ENCODE measurements at regions not wholly inside any gene's neighbourhood (a gene's known extent, or its start where the extent isn't known, plus 50 kb on each side); places are given as distances from the start of the nearest gene placed in this dataset.

- ChIA-PET CTCF (no interaction called here), POLR2A (no interaction called here), RAD21 (ENCODE audit: unreplicated experiment) (no interaction called here), SMC1A (ENCODE audit: uncharacterized antibody, unreplicated experiment) (interaction anchor here (0.6 to 1.7 kb wide), 2 partner anchors 12 to 78 kb away, joined by 3 read pairs; no protein-coding TSS in a partner anchor)
- intact Hi-C loops (cut with micrococcal nuclease; ENCODE audit: unreplicated experiment): no loop called here
- TF ChIP-seq ZBED1 (IDR thresholded peaks at IDR 0.05; ENCODE audit: borderline replicate concordance) (no peak), BACH1 (IDR thresholded peaks at IDR 0.05; ENCODE audit: borderline replicate concordance) (no peak), NR2C1 (IDR thresholded peaks at IDR 0.05) (no peak), RAD21 (IDR thresholded peaks at IDR 0.05; ENCODE audit: insufficient read depth, low read depth, low read length) (no peak), IRF3 (IDR thresholded peaks at IDR 0.05) (no peak), USF1 (IDR thresholded peaks at IDR 0.05; ENCODE audit: borderline replicate concordance, extremely low read length, insufficient read depth, low read depth, low read length) (no peak), WRNIP1 (IDR thresholded peaks at IDR 0.05; ENCODE audit: borderline replicate concordance, low read depth, low read length) (no peak), PAX8 (IDR thresholded peaks at IDR 0.05) (no peak), PKNOX1 (IDR thresholded peaks at IDR 0.05) (no peak), SMARCA5 (IDR thresholded peaks at IDR 0.05) (no peak), TBL1XR1 (IDR thresholded peaks at IDR 0.05; ENCODE audit: low read depth, low read length) (no peak), TCF7 (IDR thresholded peaks at IDR 0.05; ENCODE audit: borderline replicate concordance) (no peak)
- no peaks in the 10 kb centered on the region for H3K79me2 ChIP-seq (ENCODE audit: control insufficient read depth, insufficient read depth, low read length)
- no peak overlapping the region for H3K4me3 ChIP-seq
- no peak overlapping the region for H3K4me2 ChIP-seq (ENCODE audit: control insufficient read depth, insufficient read depth)
- FAIRE-seq (no peak), DNase-seq (ENCODE audit: low read depth, low spot score) (no peak), ATAC-seq (no peak)
- no peaks in the 10 kb centered on the region for H4K20me1 ChIP-seq (ENCODE audit: control insufficient read depth, insufficient read depth)
- no peaks in the 10 kb centered on the region for H3K27me3 ChIP-seq (replicated peaks in 1 of 2; ENCODE audit: control insufficient read depth in 2 of 2, insufficient read depth in 2 of 2, low read length in 1 of 2)
- no TSS peak for BruUV-seq (replicated peaks)
- no peaks in the 10 kb centered on the region for H3K9me3 ChIP-seq (replicated peaks; ENCODE audit: control insufficient read depth, insufficient read depth, low read length)
- 0% methylated on average over 1 of the region's 1 CpG for WGBS (ENCODE audit: insufficient coverage, insufficient replicate concordance, low lambda C conversion rate, missing lambda C conversion rate)
- H3K9ac ChIP-seq (ENCODE audit: control insufficient read depth, insufficient read depth, low read length): no peak overlapping the region
- no peak overlapping the region for H2AFZ ChIP-seq (ENCODE audit: control insufficient read depth, low read depth, low read length)
- H3K27ac ChIP-seq (ENCODE audit: control insufficient read depth, insufficient read depth): no peak overlapping the region
- no peaks in the 10 kb centered on the region for H3K4me1 ChIP-seq (ENCODE audit: control insufficient read depth, insufficient read depth, low read length)
- H3K36me3 ChIP-seq (ENCODE audit: control insufficient read depth in 2 of 2, insufficient read depth in 2 of 2, low read length in 1 of 2): no peaks in the 10 kb centered on the region
- in situ Hi-C loops (cut with MboI): no loop called here
These were observed 425.6 kb upstream of the NECTIN3 start for GRCh38 chr3:110646055-110646454.

Measured in GM12878 (cell line).